ENCODE measurements at regions not wholly inside any gene's neighbourhood (a gene's known extent, or its start where the extent isn't known, plus 50 kb on each side); places are given as distances from the start of the nearest gene placed in this dataset.

GRCh38 chr10:78299851-78300468 is 266.3 kb downstream of the RPS24 start:
- TF ChIP-seq CTCF (IDR thresholded peaks at IDR 0.05) = no peak
- no peak for TF ChIP-seq POLR2A (IDR thresholded peaks at IDR 0.05)

All from right lobe of liver (tissue), 4 donors.